ENCODE measurements at regions not wholly inside any gene's neighbourhood (a gene's known extent, or its start where the extent isn't known, plus 50 kb on each side); places are given as distances from the start of the nearest gene placed in this dataset.

- no peak for TF ChIP-seq CTCF (IDR thresholded peaks at IDR 0.05)
Measured at GRCh38 chr9:82750411-82750913, 312.5 kb downstream of the RASEF start.

- TF ChIP-seq CTCF (IDR thresholded peaks at IDR 0.05): no peak
Measured at GRCh38 chr9:82757924-82758323, 305.0 kb downstream of the RASEF start.

GRCh38 chr9:82761027-82761426, 301.9 kb downstream of the RASEF start:
- no peak for TF ChIP-seq CTCF (IDR thresholded peaks at IDR 0.05)

- TF ChIP-seq CTCF (IDR thresholded peaks at IDR 0.05): no peak
Measured at GRCh38 chr9:82761956-82762355, 301.0 kb downstream of the RASEF start.

- TF ChIP-seq CTCF (IDR thresholded peaks at IDR 0.05): peak; percentile 48
Measured at GRCh38 chr9:82763656-82764055, 299.3 kb downstream of the RASEF start.

GRCh38 chr9:82764061-82764668, 298.8 kb downstream of the RASEF start:
- no peak for TF ChIP-seq CTCF (IDR thresholded peaks at IDR 0.05)

GRCh38 chr9:82776508-82776907, 286.4 kb downstream of the RASEF start:
- TF ChIP-seq CTCF (IDR thresholded peaks at IDR 0.05): no peak

GRCh38 chr9:82777366-82777765, 285.6 kb downstream of the RASEF start:
- no peak for TF ChIP-seq CTCF (IDR thresholded peaks at IDR 0.05)
